ENCODE measurements at regions not wholly inside any gene's neighbourhood (a gene's known extent, or its start where the extent isn't known, plus 50 kb on each side); places are given as distances from the start of the nearest gene placed in this dataset.
"Not testable (repeated sequence)": the region's sequence is repeated elsewhere in the genome, so short reads cannot be mapped to it uniquely, and the experiment has no call there.

- DNase-seq, result no peak
Measured at GRCh38 chr18:28342231-28342630, 165.3 kb upstream of the CDH2 start.

DNA sequence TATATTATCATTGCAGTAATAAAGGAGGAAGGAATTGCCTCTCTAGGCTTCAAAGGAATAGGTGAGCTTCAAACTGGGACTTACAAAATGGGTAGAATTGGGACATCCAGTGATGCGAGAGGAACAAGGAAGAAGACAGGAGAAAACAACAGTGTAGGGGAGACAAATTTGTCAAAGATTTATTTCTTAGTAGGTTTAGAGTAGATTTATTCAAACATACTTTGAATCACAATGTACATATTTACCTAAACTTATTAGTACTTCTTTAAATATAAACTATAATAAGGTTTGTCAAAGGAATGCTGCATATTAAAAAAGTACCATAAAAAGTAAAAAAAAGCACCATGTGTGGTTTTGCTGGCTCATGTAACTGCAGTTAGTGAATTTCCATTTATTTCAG lies 161.4 kb upstream of the CDH2 start:
- no peak for DNase-seq

GRCh38 chr18:28334516-28334915 lies 157.6 kb upstream of the CDH2 start:
- no peak for DNase-seq

DNA sequence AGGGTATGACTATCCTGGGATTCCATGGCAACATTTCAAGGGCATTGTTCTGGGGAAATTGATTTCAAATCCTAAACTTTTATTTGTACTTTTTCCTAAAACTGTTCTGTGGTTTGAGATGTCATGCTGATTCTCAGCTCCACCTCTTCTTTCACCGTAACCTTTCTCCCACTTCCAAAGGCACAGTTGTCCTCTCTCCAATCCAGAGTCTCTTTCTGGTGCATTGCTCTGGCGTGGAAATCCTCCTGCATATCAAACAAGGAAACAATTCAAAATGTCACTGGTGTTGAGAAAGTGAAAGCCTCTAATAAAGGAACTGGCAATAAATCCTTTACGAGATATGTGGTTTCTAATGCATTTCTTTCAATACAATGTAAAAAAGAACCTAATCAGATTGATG lies 155.1 kb upstream of the CDH2 start:
- no peak for DNase-seq

DNA sequence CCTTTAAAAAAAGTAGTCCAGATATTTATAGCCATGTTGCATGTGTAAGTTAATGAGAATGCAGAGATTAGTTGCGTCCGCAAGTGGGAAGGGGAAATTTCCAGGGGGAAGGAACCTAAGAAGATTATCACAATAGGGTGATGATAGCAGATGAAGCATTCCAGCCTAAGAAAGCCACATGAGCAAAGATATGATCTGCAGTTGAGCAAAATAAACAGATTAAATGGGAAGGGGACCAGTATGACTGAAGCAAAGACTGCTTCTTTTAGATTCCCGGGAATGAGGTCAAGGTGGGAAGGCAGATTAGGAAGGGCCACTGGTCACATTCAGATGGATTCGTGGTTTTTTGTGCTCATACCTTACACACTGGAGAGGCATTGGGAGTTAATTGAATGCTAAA lies 154.6 kb upstream of the CDH2 start:
- DNase-seq, result no peak

DNA sequence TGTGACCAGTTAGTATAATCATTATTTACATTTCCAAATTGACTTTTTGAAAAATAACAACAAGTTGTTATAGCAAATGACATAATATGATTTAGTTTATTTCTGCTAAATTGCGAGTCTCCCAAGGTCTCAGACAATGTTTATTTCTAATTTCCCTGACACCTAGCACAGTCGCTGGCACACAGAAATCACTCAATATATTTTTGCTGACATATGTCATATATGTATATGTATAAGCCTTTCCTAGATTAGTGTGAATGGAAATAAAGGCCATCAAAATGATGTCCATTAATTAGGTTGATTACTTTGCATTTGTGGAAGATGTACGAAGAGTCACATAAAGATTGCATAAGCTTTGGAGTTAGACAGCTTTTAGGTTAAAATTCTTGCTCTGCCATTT lies 136.7 kb upstream of the CDH2 start:
- DNase-seq, result no peak

DNA sequence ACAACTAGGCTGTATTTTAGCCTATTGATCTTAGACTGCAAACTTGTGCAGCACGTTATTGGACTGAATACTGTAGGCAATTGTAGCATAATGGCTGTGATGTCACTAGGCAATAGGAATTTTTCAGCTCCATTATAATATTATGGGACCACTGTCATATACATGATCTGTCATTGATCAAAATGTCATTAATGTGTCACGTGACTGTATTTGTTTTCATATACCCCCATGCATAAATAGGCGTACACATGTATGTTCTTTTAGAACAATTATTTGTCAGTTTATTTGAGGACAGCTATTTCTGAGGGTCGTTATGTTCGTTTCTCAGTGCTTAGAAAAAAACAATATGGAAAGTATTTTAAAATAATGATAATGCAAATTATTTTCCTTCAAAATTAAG lies 111.9 kb upstream of the CDH2 start:
- no peak for DNase-seq

DNA sequence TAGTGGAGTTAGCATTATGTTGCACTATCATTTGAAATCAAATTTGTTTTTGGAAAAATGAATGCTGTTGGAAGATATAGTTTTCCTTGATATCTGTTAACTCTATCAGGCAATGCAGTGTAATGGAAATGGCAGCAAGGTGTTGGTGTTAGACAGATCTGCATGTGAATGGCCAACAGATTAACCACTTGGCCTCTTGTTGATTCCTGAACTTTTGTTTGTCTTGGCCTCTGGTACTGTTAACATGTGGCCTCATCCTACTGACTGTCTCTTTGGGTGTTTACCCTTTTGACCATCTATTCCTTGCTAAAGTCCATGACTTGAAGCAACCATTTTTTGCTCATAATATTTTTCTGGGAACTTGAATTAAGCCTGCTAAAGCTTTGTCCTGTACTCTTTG lies 110.2 kb upstream of the CDH2 start:
- no peak for DNase-seq

DNA sequence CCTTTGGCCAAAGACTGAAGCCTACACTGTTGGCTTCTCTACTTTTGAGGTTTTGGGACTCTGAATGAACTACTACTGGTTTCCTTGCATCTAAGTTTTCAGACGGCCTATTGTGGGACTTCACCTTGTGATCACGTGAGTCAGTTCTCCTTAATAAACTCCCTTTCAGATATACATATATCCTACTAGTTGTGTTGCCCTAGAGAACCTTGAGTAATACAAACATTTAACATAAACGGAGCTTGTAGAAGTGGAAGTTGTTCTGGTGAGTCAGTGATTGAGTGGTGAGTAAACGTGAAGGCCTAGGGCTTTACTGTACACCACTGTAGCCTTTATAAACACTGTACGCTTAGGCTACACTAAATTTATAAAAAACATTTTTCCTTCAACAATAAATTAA lies 107.2 kb upstream of the CDH2 start:
- no peak for DNase-seq

GRCh38 chr18:28281400-28281799 lies 104.5 kb upstream of the CDH2 start:
- no peak for DNase-seq

- DNase-seq, result no peak
Measured at GRCh38 chr18:28269750-28270149, 92.8 kb upstream of the CDH2 start.

DNA sequence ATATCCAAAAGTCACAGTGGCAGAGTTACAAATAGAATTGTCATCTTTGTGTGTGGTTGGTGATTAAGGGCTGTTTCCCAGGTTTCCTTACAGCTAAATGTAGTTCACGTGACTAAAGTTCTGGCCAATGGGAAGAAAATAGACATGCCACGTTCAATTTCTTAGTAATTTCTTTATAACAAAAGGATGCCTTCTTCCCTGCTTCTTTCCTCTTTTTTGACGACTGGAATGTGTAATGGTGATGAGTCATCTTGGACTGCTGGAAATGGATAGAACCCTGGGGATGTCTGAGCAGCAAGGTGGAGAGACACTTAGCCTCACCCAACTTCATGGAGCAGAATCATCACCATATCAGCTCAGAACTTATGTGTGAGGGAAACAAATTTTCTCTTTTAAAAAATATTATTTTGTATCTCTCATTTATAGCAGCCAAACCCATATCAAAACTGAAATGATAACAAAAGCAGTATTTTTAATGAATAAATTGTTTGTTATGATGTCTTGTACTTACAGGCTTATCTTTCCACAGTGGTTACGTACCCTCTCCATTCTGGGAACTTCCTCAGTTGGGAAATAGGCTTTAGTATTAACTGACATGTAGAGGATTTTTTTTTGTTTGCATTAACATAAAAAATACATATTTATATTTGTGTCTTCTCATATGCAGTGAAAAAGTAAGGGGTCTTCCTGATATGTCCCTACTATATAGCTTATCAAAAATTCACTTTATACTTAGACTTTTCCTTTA lies 91.1 kb upstream of the CDH2 start:
- DNase-seq, result no peak

- DNase-seq, result no peak
Measured at GRCh38 chr18:28267276-28267675, 90.3 kb upstream of the CDH2 start.

- DNase-seq, result no peak
Measured at GRCh38 chr18:28256166-28256565, 79.2 kb upstream of the CDH2 start.

DNA sequence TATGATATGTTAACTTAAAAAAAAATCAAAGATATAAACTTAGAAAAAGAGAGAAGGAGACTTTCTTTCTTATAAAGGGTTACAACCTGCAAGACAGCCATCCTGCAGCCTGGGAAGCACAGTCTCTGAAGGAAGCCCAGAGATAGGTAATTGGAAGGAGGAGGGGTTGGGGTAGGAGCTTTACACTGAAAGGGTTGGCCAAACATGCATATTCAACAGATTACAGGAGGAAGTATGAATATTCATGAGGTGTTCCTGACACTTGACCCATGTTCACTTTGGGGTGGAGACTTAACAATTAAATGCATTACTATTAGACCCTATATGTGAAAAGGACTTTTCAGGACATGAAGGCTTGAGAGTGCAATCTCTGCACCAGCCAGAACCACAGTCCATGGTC lies 71.7 kb upstream of the CDH2 start:
- no peak for DNase-seq

- DNase-seq, result not testable (repeated sequence)
Measured at GRCh38 chr18:28240626-28241025, 63.7 kb upstream of the CDH2 start.

- DNase-seq, result no peak
Measured at GRCh38 chr18:28236487-28236886, 59.6 kb upstream of the CDH2 start.

Data from T-helper 2 cell (primary cell).